ENCODE measurements at regions not wholly inside any gene's neighbourhood (a gene's known extent, or its start where the extent isn't known, plus 50 kb on each side); places are given as distances from the start of the nearest gene placed in this dataset.

- no peak overlapping the region for H3K4me3 ChIP-seq
- H3K27ac ChIP-seq = no peak overlapping the region
- peaks cover 0 to 12% (median 0%) of the 10 kb centered on the region in 4 donors for H3K4me1 ChIP-seq
- no peak for DNase-seq (ENCODE audit: low spot score in 2 of 2)
- peaks cover 0 to 39% of the 10 kb centered on the region in 2 donors for H3K27me3 ChIP-seq
- H3K9me3 ChIP-seq = no peaks in the 10 kb centered on the region
- TF ChIP-seq POLR2A (IDR thresholded peaks at IDR 0.05) (no peak), EP300 (IDR thresholded peaks at IDR 0.05) (no peak), CTCF (IDR thresholded peaks at IDR 0.05) (no peak)
- WGBS, 2 donors = 71 to 82% methylated on average over 3 of the region's 3 CpGs
- no peaks in the 10 kb centered on the region for H3K36me3 ChIP-seq
Observed at GRCh38 chr14:100663761-100664052, 63.0 kb upstream of the DLK1 start.

GRCh38 chr14:100664231-100664630 lies 62.5 kb upstream of the DLK1 start:
- H3K9me3 ChIP-seq = no peaks in the 10 kb centered on the region

DNA sequence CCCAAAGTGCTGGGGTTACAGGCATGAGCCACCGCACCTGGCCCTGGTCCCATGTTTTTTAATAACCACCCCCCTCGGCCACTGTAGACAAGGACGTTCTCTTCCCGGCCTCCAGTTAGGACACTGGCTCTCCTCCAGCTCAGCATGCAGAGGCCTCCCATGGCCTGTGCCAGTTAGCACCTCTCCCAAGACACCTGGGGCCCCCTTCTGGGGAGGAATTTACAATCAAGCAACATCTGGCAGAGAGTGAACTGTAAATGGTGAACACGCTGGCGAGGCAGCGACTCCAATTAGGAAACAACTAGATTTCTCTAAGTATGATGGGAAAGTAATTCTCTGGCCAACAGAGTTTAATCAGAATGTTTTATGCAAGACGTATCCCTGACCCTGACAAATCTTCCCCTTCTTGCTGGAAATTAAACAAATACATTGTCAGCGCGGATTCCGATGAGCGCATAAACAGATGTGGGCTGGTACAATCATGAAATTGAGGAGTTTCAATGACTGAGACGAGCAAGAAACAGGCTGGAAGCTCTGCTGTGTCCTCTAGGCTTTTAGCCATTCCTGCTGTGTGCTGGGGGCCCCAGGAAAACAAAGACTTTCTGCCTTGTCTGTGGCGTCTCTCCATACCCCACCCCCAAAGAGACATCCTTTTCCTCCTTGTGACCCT lies 61.7 kb upstream of the DLK1 start:
- Histone ChIP-seq H3K4me3 (no peak overlapping the region), H3K27ac (no peak overlapping the region), H3K27me3 (peaks cover 0 to 42% of the 10 kb centered on the region in 2 donors), H3K36me3 (no peaks in the 10 kb centered on the region), H3K4me1 (peaks cover 0 to 20% (median 0%) of the 10 kb centered on the region in 4 donors), H3K9me3 (no peaks in the 10 kb centered on the region)
- no peak for DNase-seq (ENCODE audit: low spot score in 2 of 2)
- WGBS, 2 donors = 40 to 43% methylated on average over 14 of the region's 14 CpGs
- TF ChIP-seq POLR2A (IDR thresholded peaks at IDR 0.05) (no peak), CTCF (IDR thresholded peaks at IDR 0.05) (no peak), EP300 (IDR thresholded peaks at IDR 0.05) (no peak)

More at GRCh38 chr14:100664231-100664630, 62.5 kb upstream of the DLK1 start:
- Histone ChIP-seq H3K4me1 (peaks cover 0 to 15% (median 0%) of the 10 kb centered on the region in 4 donors), H3K36me3 (no peaks in the 10 kb centered on the region), H3K27me3 (peaks cover 0 to 42% of the 10 kb centered on the region in 2 donors), H3K27ac (no peak overlapping the region), H3K4me3 (no peak overlapping the region)
- no peak for DNase-seq (ENCODE audit: low spot score in 2 of 2)
- TF ChIP-seq EP300 (IDR thresholded peaks at IDR 0.05) (no peak), CTCF (IDR thresholded peaks at IDR 0.05) (no peak), POLR2A (IDR thresholded peaks at IDR 0.05) (no peak)
- 74 to 87% methylated on average over 5 of the region's 5 CpGs for WGBS, 2 donors

GRCh38 chr14:100665511-100666032 lies 61.1 kb upstream of the DLK1 start:
- peaks cover 0 to 20% (median 0%) of the 10 kb centered on the region in 4 donors for H3K4me1 ChIP-seq
- WGBS, 2 donors = 44 to 48% methylated on average over 11 of the region's 11 CpGs
- peaks cover 0 to 42% of the 10 kb centered on the region in 2 donors for H3K27me3 ChIP-seq
- no peak overlapping the region for H3K4me3 ChIP-seq
- TF ChIP-seq EP300 (IDR thresholded peaks at IDR 0.05) (no peak), POLR2A (IDR thresholded peaks at IDR 0.05) (no peak), CTCF (IDR thresholded peaks at IDR 0.05) (no peak)
- no peak for DNase-seq (ENCODE audit: low spot score in 2 of 2)
- H3K27ac ChIP-seq = no peak overlapping the region
- no peaks in the 10 kb centered on the region for H3K36me3 ChIP-seq
- H3K9me3 ChIP-seq = no peaks in the 10 kb centered on the region

GRCh38 chr14:100666403-100666802 lies 60.3 kb upstream of the DLK1 start:
- no peak for DNase-seq (ENCODE audit: low spot score in 2 of 2)
- TF ChIP-seq CTCF (IDR thresholded peaks at IDR 0.05) (no peak), EP300 (IDR thresholded peaks at IDR 0.05) (no peak), POLR2A (IDR thresholded peaks at IDR 0.05) (no peak)
- Histone ChIP-seq H3K9me3 (no peaks in the 10 kb centered on the region), H3K27ac (no peak overlapping the region), H3K36me3 (no peaks in the 10 kb centered on the region), H3K4me3 (no peak overlapping the region), H3K4me1 (peaks cover 0 to 20% (median 0%) of the 10 kb centered on the region in 4 donors), H3K27me3 (peaks cover 0 to 42% of the 10 kb centered on the region in 2 donors)
- WGBS, 2 donors = 90 to 92% methylated on average over 3 of the region's 3 CpGs

All from tibial nerve (tissue), 4 donors.